GM19463 (cell line): ENCODE measurements at regions not wholly inside any gene's neighbourhood (a gene's known extent, or its start where the extent isn't known, plus 50 kb on each side); places are given as distances from the start of the nearest gene placed in this dataset.
"Not testable (repeated sequence)": the region's sequence is repeated elsewhere in the genome, so short reads cannot be mapped to it uniquely, and the experiment has no call there.

Source experiments
- ATAC-seq: cut with Tn5 transposase; IDR thresholded peaks from one replicate; pipeline ENCODE4 v1.9.1; 2021; ENCODE audit warnings: mild to moderate bottlenecking, moderate library complexity; ENCODE audit not compliant: unreplicated experiment

DNA sequence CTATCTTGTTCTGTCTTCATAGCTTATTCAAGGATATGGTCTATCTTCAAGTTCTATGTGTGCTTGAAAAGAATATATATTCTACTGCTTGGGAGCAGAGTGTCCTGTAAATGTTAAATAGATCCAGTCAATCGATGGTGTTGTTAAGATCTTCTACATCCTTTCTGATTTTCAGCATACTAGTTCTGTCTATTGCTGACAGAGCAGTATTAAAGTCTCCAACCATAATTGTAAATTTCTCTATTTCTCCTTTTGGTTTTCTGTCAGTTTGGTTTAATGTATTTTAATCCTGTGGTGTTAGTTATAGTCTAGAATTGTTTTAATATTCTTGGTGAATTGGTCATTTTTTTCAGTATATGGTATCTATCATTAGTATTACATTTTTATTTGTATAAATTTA is 124.0 kb upstream of the COX7C start:
- ATAC-seq = no peak

DNA sequence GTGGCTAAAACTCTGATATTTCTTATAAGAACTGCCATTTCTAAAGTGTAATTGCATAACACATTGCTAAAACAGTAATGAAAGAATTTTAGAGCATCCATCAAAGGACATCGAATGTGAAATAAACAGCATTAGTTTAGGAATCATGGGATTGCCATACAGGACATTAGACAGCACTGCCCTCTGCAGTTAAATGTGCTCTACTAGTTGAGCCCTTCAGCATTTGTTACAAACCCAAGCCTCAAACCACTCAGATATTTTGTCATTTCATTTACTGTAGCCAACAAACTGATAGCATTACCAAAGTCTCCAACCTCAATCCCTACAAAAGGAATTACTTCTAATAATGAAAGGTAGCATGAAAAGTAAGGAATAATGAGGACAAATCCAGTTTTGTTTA is 116.8 kb upstream of the COX7C start:
- no peak for ATAC-seq

DNA sequence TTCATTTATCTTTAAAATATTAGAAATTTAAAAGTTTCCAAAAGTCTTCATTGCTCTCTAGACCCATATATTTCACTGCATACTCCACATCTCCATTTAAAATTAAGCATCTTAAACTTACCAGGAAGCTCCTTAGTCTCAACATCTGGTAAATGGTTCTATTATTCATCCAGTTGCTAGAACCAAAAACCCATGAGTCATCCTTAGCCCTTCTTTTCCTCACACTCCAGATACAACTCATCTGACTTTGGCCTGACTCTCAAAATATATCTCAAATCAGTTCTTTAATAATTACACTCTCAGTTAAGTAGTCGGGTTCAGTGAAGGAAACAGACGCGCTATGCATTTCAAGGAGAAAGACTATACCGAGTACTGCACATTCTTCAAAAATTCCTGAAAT is 110.2 kb upstream of the COX7C start:
- ATAC-seq = no peak

DNA sequence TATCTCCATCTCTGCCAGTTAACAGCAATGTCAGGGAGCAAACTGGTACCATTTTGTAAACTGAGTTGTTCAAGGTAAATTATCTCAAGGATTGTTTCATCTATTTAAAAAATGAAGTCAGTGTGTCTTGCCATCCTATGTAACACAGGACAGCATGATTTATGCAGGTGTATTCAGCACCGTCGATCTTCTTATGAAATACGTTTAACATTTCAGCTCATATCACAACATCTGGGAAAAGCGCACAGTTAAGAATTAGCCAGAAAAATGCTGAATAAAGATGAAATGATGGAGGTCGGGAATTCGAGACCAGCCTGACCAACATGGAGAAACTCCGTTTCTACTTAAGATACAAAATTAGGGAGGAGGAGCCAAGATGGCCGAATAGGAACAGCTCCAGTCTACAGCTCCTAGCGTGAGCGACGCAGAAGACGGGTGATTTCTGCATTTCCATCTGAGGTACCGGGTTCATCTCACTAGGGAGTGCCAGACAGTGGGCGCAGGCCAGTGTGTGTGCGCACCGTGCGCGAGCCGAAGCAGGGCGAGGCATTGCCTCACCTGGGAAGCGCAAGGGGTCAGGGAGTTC is 107.3 kb upstream of the COX7C start:
- not testable (repeated sequence) for ATAC-seq

DNA sequence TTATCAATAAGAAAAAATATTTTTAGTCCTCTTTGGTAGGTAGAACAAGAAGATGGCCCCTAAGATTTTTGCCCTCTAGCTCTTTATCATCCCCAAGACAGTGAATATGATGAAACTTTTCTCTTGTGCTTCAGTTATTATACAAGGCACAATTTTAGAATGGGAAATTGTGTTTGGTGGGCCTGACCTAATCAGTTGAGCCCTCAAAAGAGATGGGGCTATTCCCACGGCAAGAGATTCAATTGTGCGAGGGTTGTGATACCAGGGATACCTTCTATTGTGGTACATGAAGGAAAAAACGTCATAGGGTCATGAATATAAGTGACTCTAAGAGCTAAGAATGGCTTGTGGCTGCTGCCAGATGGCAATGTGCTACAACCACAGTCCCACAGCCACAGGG is 94.0 kb upstream of the COX7C start:
- no peak for ATAC-seq

DNA sequence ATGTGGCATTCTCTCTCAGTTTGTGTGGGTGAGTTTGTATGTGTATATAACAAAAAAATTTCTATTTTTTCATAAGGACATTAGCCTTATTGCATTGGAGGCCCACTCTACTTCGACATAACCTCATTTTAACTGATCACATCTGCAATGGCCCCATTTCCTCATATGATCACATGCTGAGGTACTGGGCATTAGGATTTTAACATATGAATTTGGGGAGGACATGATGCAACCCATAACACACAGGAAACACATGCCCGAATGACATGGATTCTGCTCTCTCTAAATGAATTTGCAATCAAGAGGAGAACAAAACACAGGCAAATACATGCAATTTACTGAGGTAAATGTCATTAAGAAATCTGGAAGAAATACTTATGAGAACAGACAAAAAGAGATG is 92.1 kb upstream of the COX7C start:
- no peak for ATAC-seq

DNA sequence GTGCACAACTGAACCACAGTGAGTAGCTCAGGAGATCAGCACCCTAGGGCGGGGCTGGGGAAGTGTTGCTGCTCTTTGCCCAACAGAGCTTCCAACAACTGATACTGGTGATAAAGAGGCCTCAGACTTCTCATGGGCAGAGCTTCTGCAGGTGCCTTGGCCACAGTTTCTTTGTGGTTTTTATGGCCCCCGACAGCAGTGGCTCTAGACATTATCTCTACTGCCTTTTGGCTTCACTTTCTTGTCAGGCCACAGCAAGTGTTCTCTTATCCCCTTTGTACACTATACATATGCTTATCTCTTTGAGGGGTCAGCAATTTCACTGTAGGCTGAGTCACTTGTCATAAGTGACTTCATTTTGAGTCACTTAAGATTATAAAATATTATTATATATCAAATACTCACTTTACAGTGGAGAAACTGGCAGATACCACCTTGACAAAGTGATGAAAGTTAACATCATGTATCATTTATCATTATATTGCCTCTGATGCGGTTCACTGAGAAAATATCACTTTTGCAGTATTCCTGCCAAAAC is 90.9 kb upstream of the COX7C start:
- ATAC-seq = peak; percentile 77

DNA sequence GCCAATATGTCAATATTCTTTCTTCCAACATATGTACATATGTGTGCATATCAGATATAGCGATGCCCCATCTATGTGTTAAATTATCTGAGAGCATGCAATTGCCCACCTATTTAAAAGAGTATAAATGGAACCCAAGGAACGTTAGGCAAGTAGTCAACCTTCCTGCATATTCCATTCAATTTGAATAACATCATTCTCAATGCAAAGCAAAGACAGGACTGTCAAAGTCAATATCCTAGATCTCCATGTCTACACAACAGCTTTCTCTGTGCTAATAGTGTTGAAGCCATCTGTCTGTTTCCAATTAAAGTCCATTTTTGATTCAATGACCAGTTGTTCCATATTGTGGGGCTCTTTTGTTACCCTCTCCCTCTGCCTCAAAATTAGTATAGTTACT is 85.3 kb upstream of the COX7C start:
- ATAC-seq = no peak

DNA sequence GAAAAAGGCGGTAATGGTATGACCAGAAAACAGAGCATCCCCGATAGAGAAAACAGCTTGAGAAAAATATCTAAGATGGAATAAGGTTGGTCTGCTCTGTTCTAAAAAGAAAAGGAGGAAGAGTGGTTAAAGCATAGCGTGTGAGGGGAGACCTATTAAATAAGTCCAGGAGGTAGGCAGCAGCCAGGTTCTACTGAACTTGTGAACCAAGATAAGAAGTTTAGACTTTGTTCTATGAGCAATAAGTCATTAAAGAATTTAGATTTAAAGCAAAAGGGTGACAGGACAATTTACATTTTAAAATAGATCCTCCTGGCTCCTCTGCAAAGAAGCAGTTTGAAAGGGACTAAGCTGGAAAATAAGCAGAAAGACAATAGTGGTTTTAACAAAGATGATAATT is 81.3 kb upstream of the COX7C start:
- no peak for ATAC-seq

DNA sequence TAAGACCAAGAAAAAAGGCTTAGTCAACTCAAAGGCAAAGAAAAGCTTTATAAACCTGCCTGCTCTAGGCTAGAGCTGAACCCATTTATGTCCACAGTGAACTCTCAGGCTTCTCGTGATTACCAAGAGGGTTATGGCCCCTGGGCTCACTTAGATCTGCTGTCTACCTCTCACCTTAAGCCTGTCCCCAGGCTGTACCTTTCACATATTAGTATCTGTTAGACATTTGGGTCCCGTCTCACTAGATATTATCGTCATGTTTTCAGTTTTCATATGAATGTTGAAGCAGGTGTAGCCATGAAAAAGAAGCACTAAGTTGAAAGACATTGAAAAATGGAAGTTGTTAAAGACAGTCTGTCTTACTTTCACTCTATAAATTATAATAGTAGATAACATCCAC is 75.2 kb upstream of the COX7C start:
- peak; percentile 80 for ATAC-seq

DNA sequence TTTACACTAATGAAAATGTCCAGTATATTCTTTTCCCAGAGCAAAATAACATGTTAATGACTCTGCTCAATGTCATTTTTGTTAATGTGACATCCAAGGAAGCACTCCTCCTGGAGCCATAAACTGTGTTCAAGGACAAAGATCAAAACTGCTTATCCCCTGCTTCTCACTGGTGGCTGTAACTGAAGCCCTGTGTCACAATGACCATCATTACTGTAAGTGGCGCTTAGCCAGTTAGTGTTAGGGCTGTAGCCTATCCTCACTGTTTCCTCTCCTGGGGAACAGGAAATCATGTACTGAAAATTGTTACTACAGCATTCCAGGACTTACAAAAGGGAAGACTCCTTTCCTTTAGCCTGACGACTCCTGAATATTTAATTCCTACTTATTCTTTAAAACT is 71.7 kb upstream of the COX7C start:
- ATAC-seq = no peak

DNA sequence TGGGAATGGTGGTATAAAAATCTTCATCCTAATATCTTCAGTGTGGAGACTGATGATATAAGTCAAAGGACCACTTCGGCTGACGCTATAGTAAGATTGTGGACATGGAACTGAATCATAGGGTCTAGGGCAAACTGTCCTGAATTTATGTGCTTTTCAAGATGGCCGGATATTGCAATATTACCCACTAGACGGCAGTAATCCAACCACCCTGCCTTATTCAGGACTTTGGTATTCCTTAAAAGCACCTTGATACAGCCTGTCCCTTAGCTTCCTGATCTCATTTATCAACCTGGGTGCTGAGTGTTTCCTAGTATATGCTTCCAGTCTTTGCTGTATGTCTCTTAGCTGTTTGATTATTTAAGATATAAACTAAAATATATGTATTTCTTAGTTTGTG is 71.2 kb upstream of the COX7C start:
- ATAC-seq = no peak

DNA sequence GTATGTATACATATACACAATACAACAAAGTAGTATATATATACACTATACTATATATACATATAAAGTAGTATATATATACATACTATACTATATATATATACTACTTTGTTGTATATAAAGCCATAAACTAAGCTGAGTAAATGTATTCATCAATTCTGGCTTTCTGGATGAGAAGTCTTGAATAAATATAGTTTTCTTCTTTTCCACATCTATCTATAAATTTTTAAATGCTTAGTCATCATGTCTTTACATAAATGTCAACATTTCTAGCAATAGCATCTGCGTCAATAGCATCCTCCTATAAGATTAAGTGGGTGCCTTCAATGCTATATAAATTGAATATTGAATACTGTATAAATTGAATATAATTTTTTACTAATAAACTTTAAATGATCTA is 63.1 kb upstream of the COX7C start:
- ATAC-seq = no peak

DNA sequence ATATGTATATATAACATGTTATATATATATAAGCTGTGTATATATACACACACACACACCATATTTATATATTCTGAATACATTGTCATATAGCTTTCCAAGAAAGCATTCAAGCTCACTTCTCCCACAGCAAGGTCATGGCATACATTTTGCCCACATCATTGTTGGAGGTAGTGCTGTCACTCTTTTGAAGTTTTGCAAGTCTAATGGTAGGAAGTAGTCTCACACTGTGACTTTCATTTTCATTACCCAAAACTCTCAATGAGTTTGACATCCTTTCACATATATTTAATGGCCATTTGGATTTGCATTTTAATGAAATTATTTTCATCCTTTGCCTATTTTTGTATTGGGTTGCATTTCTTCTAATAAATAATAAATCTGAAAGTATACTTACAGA is 59.8 kb upstream of the COX7C start:
- no peak for ATAC-seq

DNA sequence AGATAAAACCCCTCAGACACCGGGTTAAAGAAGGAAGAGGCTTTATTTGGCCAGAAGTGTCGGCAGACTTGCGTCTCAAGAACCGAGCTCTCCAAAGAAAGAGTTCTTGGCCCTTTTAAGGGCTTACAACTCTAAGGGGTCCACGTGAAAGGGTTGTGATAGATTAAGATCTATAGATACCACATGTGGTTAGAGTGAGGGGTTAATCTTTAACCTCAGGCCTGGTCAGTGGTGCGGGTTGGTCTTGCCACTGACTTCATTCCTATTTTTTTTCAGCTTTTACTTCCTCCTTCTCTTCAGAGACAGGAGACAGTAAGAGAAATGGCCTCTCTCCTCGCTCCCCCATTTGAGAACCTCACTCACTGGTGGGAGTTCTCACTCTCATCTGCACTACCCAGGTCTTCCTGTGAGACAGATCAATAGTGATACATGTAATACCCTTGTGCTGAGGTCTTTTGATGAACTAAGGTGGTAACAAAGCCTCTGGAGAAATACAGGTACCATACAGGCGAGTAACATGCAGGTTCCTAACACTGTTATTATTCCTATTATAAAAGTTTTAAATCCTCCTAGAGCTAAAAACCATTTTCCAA is 52.4 kb upstream of the COX7C start:
- ATAC-seq = peak; percentile 80

DNA sequence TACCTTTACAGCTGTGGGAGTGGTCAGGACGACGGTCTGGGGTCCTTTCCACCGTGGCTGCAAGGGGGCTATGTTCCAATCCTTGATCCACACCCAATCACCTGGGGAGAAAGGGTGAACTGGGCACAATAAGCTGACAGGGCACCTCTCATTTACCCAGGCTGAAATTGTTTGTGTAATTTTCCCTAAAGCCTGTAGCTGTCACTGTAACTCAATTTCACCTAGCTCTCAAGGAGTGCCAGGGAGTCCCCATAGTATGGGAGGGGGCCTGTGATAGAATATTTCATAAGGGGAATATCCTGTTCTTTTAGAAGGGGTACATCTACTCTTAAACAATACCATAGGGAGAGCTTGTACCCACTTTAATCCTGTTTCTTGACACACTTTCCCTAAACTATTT is 51.7 kb upstream of the COX7C start:
- ATAC-seq = not testable (repeated sequence)
